CD8-positive, alpha-beta memory T cell (primary cell): ENCODE measurements at regions not wholly inside any gene's neighbourhood (a gene's known extent, or its start where the extent isn't known, plus 50 kb on each side); places are given as distances from the start of the nearest gene placed in this dataset.
A peak's percentile ranks its signal among the peaks of the same experiment; 100 is the strongest.
"Not testable (repeated sequence)": the region's sequence is repeated elsewhere in the genome, so short reads cannot be mapped to it uniquely, and the experiment has no call there.

Source experiments
- CTCF ChIA-PET: fragments of 350-600 bp; sonication (Branson Sonifier 250); formaldehyde crosslinking; loops from one replicate; lab custom pipeline; 2021; ENCODE audit warnings: antibody characterized with exemption; lab: Charles Lee
- POLR2A ChIA-PET: fragments of 350-600 bp; sonication (Branson Sonifier 250); formaldehyde crosslinking; loops from one replicate; lab custom pipeline; 2021; ENCODE audit warnings: antibody characterized with exemption; lab: Charles Lee
- DNase-seq, 5 donors: peaks; one replicate each; pipeline versions ENCODE4 v3.0.0 to v3.0.0-alpha.2; 2020 to 2022; ENCODE audit warnings: mixed read lengths in 1 of 5
- H3K27ac ChIP-seq: one replicate; pipeline ENCODE4 v1.7.0; 2013; ENCODE audit warnings: low read depth, mild to moderate bottlenecking, low read length, moderate library complexity
- H3K27me3 ChIP-seq: 2 replicates; pipeline ENCODE4 v1.7.0; 2013; ENCODE audit warnings: low read length, mild to moderate bottlenecking; ENCODE audit not compliant: insufficient read depth, poor library complexity, severe bottlenecking
- H3K36me3 ChIP-seq: 2 replicates; pipeline ENCODE4 v1.7.0; 2013; ENCODE audit warnings: mild to moderate bottlenecking, low read length, moderate library complexity; ENCODE audit not compliant: insufficient read depth
- H3K4me1 ChIP-seq: 2 replicates; pipeline ENCODE4 v1.7.0; 2013; ENCODE audit warnings: mild to moderate bottlenecking, low read length, moderate library complexity; ENCODE audit not compliant: insufficient read depth
- H3K4me3 ChIP-seq: 2 replicates; pipeline ENCODE4 v1.7.0; 2013; ENCODE audit warnings: mild to moderate bottlenecking, low read length
- H3K9me3 ChIP-seq: 2 replicates; pipeline ENCODE4 v1.7.0; 2013; ENCODE audit warnings: mild to moderate bottlenecking, low read length
- H3K27ac Mint-ChIP-seq, 8 donors: one replicate each; pipeline ENCODE4 v1.8.0; 2020 to 2021; ENCODE audit warnings: mixed read lengths in 8 of 8, mild to moderate bottlenecking in 6 of 8, inconsistent platforms in 3 of 8, moderate library complexity in 3 of 8
- H3K27me3 Mint-ChIP-seq, 2 donors: one replicate each; pipeline ENCODE4 v1.8.0; 2020 to 2021; ENCODE audit warnings: mixed read lengths in 2 of 2, mild to moderate bottlenecking in 1 of 2, moderate library complexity in 1 of 2
- H3K36me3 Mint-ChIP-seq, 3 donors: one replicate each; pipeline ENCODE4 v1.8.0; 2020 to 2021; ENCODE audit warnings: mixed read lengths in 3 of 3, inconsistent platforms in 1 of 3, mild to moderate bottlenecking in 1 of 3
- H3K4me1 Mint-ChIP-seq, 3 donors: one replicate each; pipeline ENCODE4 v1.8.0; 2020 to 2021; ENCODE audit warnings: mixed read lengths in 3 of 3, inconsistent platforms in 1 of 3, mild to moderate bottlenecking in 1 of 3
- H3K4me3 Mint-ChIP-seq, 7 donors: one replicate each; pipeline ENCODE4 v1.8.0; 2020 to 2021; ENCODE audit warnings: mixed read lengths in 7 of 7, mild to moderate bottlenecking in 6 of 7, moderate library complexity in 4 of 7, inconsistent platforms in 2 of 7
- H3K9me3 Mint-ChIP-seq, 5 donors: one replicate each; pipeline ENCODE4 v1.8.0; 2020 to 2022; ENCODE audit warnings: mixed read lengths in 5 of 5, mild to moderate bottlenecking in 3 of 5, moderate library complexity in 2 of 5, inconsistent platforms in 1 of 5

DNA sequence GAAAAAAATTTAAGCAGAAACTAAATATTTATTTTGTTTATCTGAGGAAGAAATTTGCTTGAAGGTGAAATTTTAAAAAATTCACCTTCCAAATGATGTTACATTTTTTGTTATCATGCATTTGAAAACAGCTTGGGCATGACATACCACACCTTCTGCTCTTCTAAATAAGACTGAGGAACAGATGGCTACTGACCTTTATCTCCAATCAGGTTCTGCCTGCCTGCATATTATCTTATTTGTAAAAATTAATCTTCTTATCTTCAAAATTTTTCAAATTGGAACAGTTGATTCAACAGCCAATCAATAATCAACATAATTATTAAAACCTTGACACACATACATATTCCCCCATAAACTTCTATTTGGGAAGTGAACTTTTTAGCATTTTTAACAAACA lies 641.8 kb upstream of the ZNF385D start:
- ChIA-PET CTCF (no interaction called here), POLR2A (no interaction called here)
- Mint-ChIP-seq H3K4me3 (no peak overlapping the region), H3K36me3 (no peaks in the 10 kb centered on the region), H3K9me3 (peaks cover 2 to 37% (median 7%) of the 10 kb centered on the region in 5 donors), H3K27ac (no peak overlapping the region), H3K4me1 (no peaks in the 10 kb centered on the region), H3K27me3 (no peaks in the 10 kb centered on the region)
- no peak overlapping the region for H3K4me3 ChIP-seq
- no peak overlapping the region for H3K27ac ChIP-seq
- H3K27me3 ChIP-seq: no peaks in the 10 kb centered on the region
- H3K36me3 ChIP-seq: no peaks in the 10 kb centered on the region
- no peak for DNase-seq
- no peaks in the 10 kb centered on the region for H3K4me1 ChIP-seq
- no peaks in the 10 kb centered on the region for H3K9me3 ChIP-seq

DNA sequence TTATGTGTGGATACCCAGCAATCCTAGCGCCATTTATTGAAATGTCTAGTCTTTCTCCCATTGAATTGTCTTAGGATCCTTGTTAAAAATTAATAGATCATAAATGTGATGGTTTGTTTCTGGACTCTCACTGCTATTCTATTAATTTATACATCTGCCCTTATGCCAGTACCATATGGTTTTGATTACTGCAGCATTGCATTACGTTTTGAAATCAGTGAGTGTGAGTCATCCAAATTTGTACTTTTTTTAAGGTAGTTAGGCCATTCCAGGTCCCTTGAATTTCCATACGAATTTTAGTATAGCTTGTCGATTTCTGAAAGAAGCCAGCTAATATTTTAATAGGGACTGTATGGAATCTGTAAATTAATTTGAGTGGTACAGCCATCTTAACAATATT lies 648.6 kb upstream of the ZNF385D start:
- H3K36me3 ChIP-seq: no peaks in the 10 kb centered on the region
- H3K4me3 ChIP-seq: no peak overlapping the region
- DNase-seq: no peak
- H3K9me3 Mint-ChIP-seq: peaks cover 0 to 45% (median 9%) of the 10 kb centered on the region in 5 donors
- POLR2A ChIA-PET: no interaction called here
- no peak overlapping the region for H3K4me3 Mint-ChIP-seq
- no peak overlapping the region for H3K27ac ChIP-seq
- CTCF ChIA-PET: no interaction called here
- H3K27me3 ChIP-seq: no peaks in the 10 kb centered on the region
- no peak overlapping the region for H3K27ac Mint-ChIP-seq
- H3K4me1 Mint-ChIP-seq: no peaks in the 10 kb centered on the region
- H3K27me3 Mint-ChIP-seq: no peaks in the 10 kb centered on the region
- no peaks in the 10 kb centered on the region for H3K4me1 ChIP-seq
- no peaks in the 10 kb centered on the region for H3K36me3 Mint-ChIP-seq
- no peaks in the 10 kb centered on the region for H3K9me3 ChIP-seq

DNA sequence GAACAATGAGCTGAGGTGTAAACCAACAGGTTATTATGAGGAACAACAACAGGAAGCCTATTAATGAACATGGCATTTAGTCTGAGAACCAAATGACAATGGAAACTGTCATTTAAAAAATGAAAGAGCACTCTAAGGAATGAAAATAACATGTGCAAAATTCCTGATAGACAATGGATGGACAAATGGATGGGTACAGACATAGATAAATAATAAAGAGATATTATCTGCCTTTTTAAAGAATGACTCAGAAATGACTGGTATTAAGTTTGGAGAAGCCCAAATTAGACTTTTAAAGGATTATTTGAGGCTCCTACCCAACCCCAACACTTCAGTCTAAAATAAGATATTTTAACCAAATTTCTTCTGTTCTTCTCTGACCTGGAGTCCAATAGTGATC lies 650.5 kb upstream of the ZNF385D start:
- POLR2A ChIA-PET: no interaction called here
- Mint-ChIP-seq H3K27me3 (no peaks in the 10 kb centered on the region), H3K4me3 (no peak overlapping the region), H3K27ac (no peak overlapping the region), H3K4me1 (no peaks in the 10 kb centered on the region), H3K36me3 (no peaks in the 10 kb centered on the region), H3K9me3 (peaks cover 0 to 44% (median 5%) of the 10 kb centered on the region in 5 donors)
- no peak overlapping the region for H3K4me3 ChIP-seq
- no peak overlapping the region for H3K27ac ChIP-seq
- H3K36me3 ChIP-seq: no peaks in the 10 kb centered on the region
- CTCF ChIA-PET: no interaction called here
- no peak for DNase-seq
- H3K4me1 ChIP-seq: no peaks in the 10 kb centered on the region
- no peaks in the 10 kb centered on the region for H3K9me3 ChIP-seq
- H3K27me3 ChIP-seq: no peaks in the 10 kb centered on the region

DNA sequence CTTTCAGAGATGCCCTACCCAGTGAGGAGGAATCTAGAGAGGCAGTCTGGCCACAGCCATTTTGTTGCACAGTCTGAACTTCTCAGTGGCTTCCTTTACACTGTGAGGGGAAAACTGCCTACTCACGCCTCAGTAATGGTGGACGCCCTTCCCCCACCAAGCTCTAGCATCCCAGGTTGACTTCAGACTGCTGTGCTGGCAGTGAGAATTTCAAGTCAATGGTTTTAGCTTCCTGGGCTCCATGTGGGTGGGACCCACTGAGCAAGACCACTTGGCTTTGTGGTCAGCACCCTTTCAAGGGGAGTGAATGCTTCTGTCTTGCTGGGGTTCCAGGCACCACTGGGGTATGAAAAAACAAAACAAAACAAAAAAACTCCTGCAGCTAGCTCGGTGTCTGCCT lies 663.2 kb upstream of the ZNF385D start:
- Histone ChIP-seq H3K4me3 (no peak overlapping the region), H3K27ac (no peak overlapping the region), H3K36me3 (no peaks in the 10 kb centered on the region), H3K27me3 (no peaks in the 10 kb centered on the region), H3K9me3 (no peaks in the 10 kb centered on the region), H3K4me1 (no peaks in the 10 kb centered on the region)
- Mint-ChIP-seq H3K4me1 (no peaks in the 10 kb centered on the region), H3K27me3 (no peaks in the 10 kb centered on the region), H3K4me3 (no peak overlapping the region), H3K27ac (peak overlapping the region in 1 of 8 donors; percentile 43), H3K36me3 (no peaks in the 10 kb centered on the region), H3K9me3 (peaks cover 3 to 13% (median 10%) of the 10 kb centered on the region in 5 donors)
- no peak for DNase-seq
- ChIA-PET CTCF (no interaction called here), POLR2A (no interaction called here)

DNA sequence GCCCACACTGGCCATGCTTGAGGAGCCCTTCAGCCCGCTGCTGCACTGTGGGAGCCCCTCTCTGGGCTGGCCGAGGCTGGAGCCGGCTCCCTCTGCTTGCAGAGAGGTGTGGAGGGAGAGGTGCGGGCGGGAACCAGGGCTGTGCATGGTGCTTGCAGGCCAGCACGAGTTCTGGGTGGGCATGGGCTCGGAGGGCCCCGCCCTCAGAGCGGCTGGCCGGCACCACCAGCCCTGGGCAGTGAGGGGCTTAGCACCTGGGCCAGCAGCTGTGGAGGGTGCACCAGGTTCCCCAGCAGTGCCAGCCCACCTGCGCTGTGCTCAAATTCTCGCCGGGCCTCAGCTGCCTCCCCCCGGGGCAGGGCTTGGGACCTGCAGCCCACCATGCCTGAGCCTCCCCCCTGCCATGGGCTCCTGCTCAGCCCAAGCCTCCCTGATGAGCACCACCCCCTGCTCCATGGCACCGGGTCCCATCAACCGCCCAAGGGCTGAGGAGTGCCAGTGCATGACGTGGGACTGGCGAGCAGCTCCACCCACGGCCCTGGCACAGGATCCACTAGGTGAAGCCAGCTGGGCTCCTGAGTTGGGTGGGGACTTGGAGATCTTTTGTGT lies 665.9 kb upstream of the ZNF385D start:
- DNase-seq: peak in 1 of 5 donors; percentile 41
- H3K4me1 Mint-ChIP-seq, H3K4me3 ChIP-seq, H3K27me3 ChIP-seq, H3K4me3 Mint-ChIP-seq, H3K9me3 ChIP-seq, H3K27ac ChIP-seq, H3K27me3 Mint-ChIP-seq, H3K27ac Mint-ChIP-seq, POLR2A ChIA-PET, H3K36me3 ChIP-seq, CTCF ChIA-PET, H3K4me1 ChIP-seq, H3K36me3 Mint-ChIP-seq: not testable (repeated sequence)
- H3K9me3 Mint-ChIP-seq: peaks cover 3 to 11% (median 7%) of the 10 kb centered on the region in 5 donors

DNA sequence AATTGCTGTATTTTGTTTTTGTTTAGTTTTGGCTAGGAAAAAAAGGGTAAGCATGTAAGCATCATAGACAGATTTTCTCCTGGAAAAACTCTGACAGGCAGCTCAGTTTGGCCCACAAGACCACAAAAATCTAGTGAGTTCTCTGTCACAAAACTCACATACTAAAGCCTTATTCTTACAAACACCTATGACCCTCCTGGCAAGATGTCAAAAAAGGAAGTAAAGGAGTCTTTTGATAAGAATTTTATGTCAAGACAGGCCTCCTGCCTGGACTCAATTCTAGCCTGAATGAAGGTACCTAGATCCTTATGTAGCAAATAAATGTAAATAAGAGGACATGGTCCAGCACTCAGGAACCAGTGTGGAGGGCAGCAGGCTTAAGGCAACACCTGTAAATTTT lies 668.3 kb upstream of the ZNF385D start:
- H3K9me3 ChIP-seq: no peaks in the 10 kb centered on the region
- H3K27me3 ChIP-seq: no peaks in the 10 kb centered on the region
- H3K4me3 Mint-ChIP-seq: no peak overlapping the region
- no peak overlapping the region for H3K27ac ChIP-seq
- H3K4me1 ChIP-seq: no peaks in the 10 kb centered on the region
- POLR2A ChIA-PET: no interaction called here
- peaks cover 3 to 18% (median 6%) of the 10 kb centered on the region in 5 donors for H3K9me3 Mint-ChIP-seq
- CTCF ChIA-PET: no interaction called here
- no peaks in the 10 kb centered on the region for H3K36me3 ChIP-seq
- H3K4me1 Mint-ChIP-seq: no peaks in the 10 kb centered on the region
- no peak for DNase-seq
- H3K27ac Mint-ChIP-seq: no peak overlapping the region
- no peaks in the 10 kb centered on the region for H3K27me3 Mint-ChIP-seq
- no peak overlapping the region for H3K4me3 ChIP-seq
- H3K36me3 Mint-ChIP-seq: no peaks in the 10 kb centered on the region

DNA sequence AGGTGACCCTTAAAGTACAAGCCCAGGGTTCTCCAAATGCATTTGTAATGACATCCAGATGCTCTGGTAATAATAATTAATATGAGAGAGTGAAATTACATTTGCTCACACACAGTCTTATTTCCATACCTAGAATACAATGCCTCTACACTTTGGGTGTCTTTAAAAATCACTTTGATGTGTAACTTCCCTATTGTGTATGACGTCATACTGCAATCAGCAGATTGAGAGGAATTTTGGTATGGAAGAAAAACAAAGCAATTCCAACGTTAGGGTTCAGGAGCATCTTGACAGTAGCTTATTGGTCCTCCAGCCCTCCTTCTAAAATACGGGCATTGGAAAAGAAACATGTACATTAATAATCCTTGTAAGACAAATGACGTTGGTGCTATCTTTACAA lies 670.6 kb upstream of the ZNF385D start:
- Mint-ChIP-seq H3K4me1 (no peaks in the 10 kb centered on the region), H3K27ac (no peak overlapping the region), H3K9me3 (peaks cover 0 to 26% (median 6%) of the 10 kb centered on the region in 5 donors), H3K36me3 (no peaks in the 10 kb centered on the region), H3K27me3 (no peaks in the 10 kb centered on the region), H3K4me3 (no peak overlapping the region)
- H3K27me3 ChIP-seq: no peaks in the 10 kb centered on the region
- no peaks in the 10 kb centered on the region for H3K4me1 ChIP-seq
- no peaks in the 10 kb centered on the region for H3K36me3 ChIP-seq
- no peak overlapping the region for H3K27ac ChIP-seq
- POLR2A ChIA-PET: no interaction called here
- CTCF ChIA-PET: no interaction called here
- H3K4me3 ChIP-seq: no peak overlapping the region
- no peak for DNase-seq
- H3K9me3 ChIP-seq: no peaks in the 10 kb centered on the region

DNA sequence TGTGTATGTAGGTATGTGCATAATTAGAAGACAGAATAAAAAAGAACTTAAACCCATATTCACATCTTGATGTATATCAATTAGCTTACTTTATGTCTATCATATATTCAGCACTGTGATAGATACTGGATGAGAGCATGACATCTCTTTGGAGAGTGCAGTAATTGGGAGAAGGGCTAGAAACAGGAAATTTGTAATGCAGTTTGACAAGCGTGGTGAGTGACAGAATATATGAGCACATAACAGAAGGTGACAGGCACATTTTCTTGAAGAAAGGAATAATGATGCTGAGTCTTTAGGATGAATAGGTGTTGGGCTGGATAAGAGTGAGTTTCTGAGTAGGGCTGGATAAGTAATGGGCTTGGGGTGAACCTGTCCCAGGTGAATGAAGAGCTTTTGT lies 680.3 kb upstream of the ZNF385D start:
- Mint-ChIP-seq H3K4me3 (no peak overlapping the region), H3K27ac (no peak overlapping the region), H3K36me3 (no peaks in the 10 kb centered on the region), H3K9me3 (peaks cover 0 to 36% (median 8%) of the 10 kb centered on the region in 5 donors), H3K27me3 (no peaks in the 10 kb centered on the region), H3K4me1 (no peaks in the 10 kb centered on the region)
- Histone ChIP-seq H3K27ac (no peak overlapping the region), H3K4me3 (no peak overlapping the region), H3K27me3 (no peaks in the 10 kb centered on the region), H3K4me1 (no peaks in the 10 kb centered on the region), H3K36me3 (no peaks in the 10 kb centered on the region), H3K9me3 (no peaks in the 10 kb centered on the region)
- ChIA-PET CTCF (no interaction called here), POLR2A (no interaction called here)
- DNase-seq: no peak

DNA sequence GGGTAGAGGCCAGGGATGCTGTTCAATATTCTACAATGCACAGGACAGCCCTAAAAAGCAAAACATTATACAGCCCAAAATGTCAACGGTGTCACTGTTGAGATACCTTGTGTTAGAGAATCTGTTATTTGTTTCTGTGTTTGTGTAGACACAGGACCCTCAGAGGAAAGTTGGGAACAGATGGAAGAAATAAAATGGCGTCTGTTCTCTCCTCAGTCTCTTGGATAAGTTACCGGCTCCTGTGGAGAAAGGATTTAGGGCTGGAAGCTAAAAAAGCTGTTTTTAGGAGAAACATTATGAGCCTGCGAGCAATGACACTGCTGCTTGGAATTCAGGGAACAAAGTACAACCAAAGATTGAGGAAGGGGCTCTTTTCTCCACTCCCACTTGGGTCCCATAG lies 688.6 kb upstream of the ZNF385D start:
- no peak overlapping the region for H3K4me3 Mint-ChIP-seq
- Histone ChIP-seq H3K4me3 (no peak overlapping the region), H3K27me3 (no peaks in the 10 kb centered on the region), H3K36me3 (no peaks in the 10 kb centered on the region), H3K27ac (no peak overlapping the region), H3K4me1 (no peaks in the 10 kb centered on the region), H3K9me3 (no peaks in the 10 kb centered on the region)
- no peak for DNase-seq
- POLR2A ChIA-PET: no interaction called here
- H3K27ac Mint-ChIP-seq: no peak overlapping the region
- no peaks in the 10 kb centered on the region for H3K36me3 Mint-ChIP-seq
- H3K9me3 Mint-ChIP-seq: peaks cover 4 to 29% (median 6%) of the 10 kb centered on the region in 5 donors
- no peaks in the 10 kb centered on the region for H3K27me3 Mint-ChIP-seq
- no peaks in the 10 kb centered on the region for H3K4me1 Mint-ChIP-seq
- CTCF ChIA-PET: no interaction called here
